HCT116 (cell line): ENCODE measurements at regions not wholly inside any gene's neighbourhood (a gene's known extent, or its start where the extent isn't known, plus 50 kb on each side); places are given as distances from the start of the nearest gene placed in this dataset.

Source experiments
- ATAC-seq: fragments of 200-7000 bp; cut with Tn5 transposase; 2 replicates; pipeline ENCODE4 v1.9.1; 2020; ENCODE audit warnings: mild to moderate bottlenecking, moderate library complexity
- BruUV-seq: library from RNA; stranded (reverse); fragments of 400-500 nt; replicated peaks from 2 replicates; lab custom pipeline; 2021; lab: Mats Ljungman, UMichigan
- CTCF ChIA-PET: fragments of 300-600 bp; sonication (Branson Sonifier 250); formaldehyde crosslinking; loops from one replicate; lab custom pipeline; 2021; ENCODE audit warnings: antibody characterized with exemption; lab: Charles Lee
- POLR2A ChIA-PET: fragments of 300-600, 350-600 bp; sonication (Branson Sonifier 250); formaldehyde crosslinking; loops from one replicate; lab custom pipeline; 2021; ENCODE audit warnings: antibody characterized with exemption; lab: Charles Lee
- RAD21 ChIA-PET, 2 experiments: fragments of 300-600 bp; sonication (Branson Sonifier 250); formaldehyde crosslinking; loops; one replicate each; lab custom pipeline; 2023; ENCODE audit warnings: low total read pairs in 2 of 2; ENCODE audit not compliant: uncharacterized antibody in 2 of 2, unreplicated experiment in 2 of 2, low non-redundant PET in 1 of 2; lab: Charles Lee
- DNase-seq: peaks from one replicate; pipeline ENCODE4 v3.0.0-alpha.2; 2010; ENCODE audit warnings: low read depth, low spot score
- H2AFZ ChIP-seq: fragments of 200-600 bp; shearing (Covaris generic), sonication (generic); 2 replicates; pipeline ENCODE4 v1.6.1; 2017; ENCODE audit warnings: low read depth, mixed run types, mixed read lengths, antibody characterized with exemption, low read length; ENCODE audit not compliant: poor library complexity, severe bottlenecking
- H3K27ac ChIP-seq: 2 replicates; pipeline ENCODE4 v1.5.1; 2012; ENCODE audit warnings: low read depth, low read length
- H3K27me3 ChIP-seq: fragments of 200-600 bp; sonication (generic); 2 replicates; pipeline ENCODE4 v1.6.1; 2016; ENCODE audit warnings: mixed run types, low read length, mixed read lengths; ENCODE audit not compliant: insufficient read depth
- H3K36me3 ChIP-seq, 2 experiments: fragments of 200-500 bp in 1 of 2; fragments of 200-600 bp in 1 of 2; sonication (Bioruptor generic) in 1 of 2; sonication (generic) in 1 of 2; 2 replicates each; pipeline versions ENCODE4 v1.5.1 to v1.6.1; 2014 to 2016; ENCODE audit warnings: low read length in 2 of 2, inconsistent platforms in 1 of 2, mixed read lengths in 1 of 2, mixed run types in 1 of 2; ENCODE audit not compliant: insufficient read depth in 2 of 2, control insufficient read depth in 1 of 2
- H3K4me1 ChIP-seq, 2 experiments: fragments of 200-600 bp in 1 of 2; sonication (generic) in 1 of 2; 2 replicates each; pipeline versions ENCODE4 v1.5.1 to v1.6.1; 2012 to 2017; ENCODE audit warnings: low read length in 2 of 2, inconsistent platforms in 1 of 2, mild to moderate bottlenecking in 1 of 2, mixed read lengths in 1 of 2, mixed run types in 1 of 2, moderate library complexity in 1 of 2; ENCODE audit not compliant: insufficient read depth in 2 of 2, control insufficient read depth in 1 of 2
- H3K4me2 ChIP-seq: fragments of 200-600 bp; sonication (generic); 2 replicates; pipeline ENCODE4 v1.6.1; 2017; ENCODE audit warnings: mixed run types, low read length, mixed read lengths
- H3K4me3 ChIP-seq, 2 experiments: fragments of 200-600 bp in 1 of 2; sonication (generic) in 1 of 2; replicated peaks in 1 of 2; 2 replicates each; pipeline ENCODE4 v1.5.1; 2011 to 2016; ENCODE audit warnings: low read length in 2 of 2, control low read depth in 1 of 2, low read depth in 1 of 2, mild to moderate bottlenecking in 1 of 2, mixed read lengths in 1 of 2, mixed run types in 1 of 2
- H3K79me2 ChIP-seq: fragments of 200-600 bp; sonication (generic); 2 replicates; pipeline ENCODE4 v1.6.1; 2017; ENCODE audit warnings: mild to moderate bottlenecking, mixed run types, low read length, moderate library complexity, mixed read lengths; ENCODE audit not compliant: insufficient read depth
- H3K9ac ChIP-seq: fragments of 200-600 bp; sonication (generic); 2 replicates; pipeline ENCODE4 v1.6.1; 2016; ENCODE audit warnings: low read length, mixed read lengths
- H3K9me2 ChIP-seq: fragments of 200-600 bp; sonication (generic), shearing (Covaris generic); 2 replicates; pipeline ENCODE4 v1.6.1; 2017; ENCODE audit warnings: mixed run types, mild to moderate bottlenecking, moderate library complexity; ENCODE audit not compliant: insufficient read depth
- H3K9me3 ChIP-seq, 2 experiments: fragments of 200-500 bp in 1 of 2; fragments of 200-600 bp in 1 of 2; sonication (Bioruptor generic) in 1 of 2; sonication (generic) in 1 of 2; 2 replicates each; pipeline ENCODE4 v1.6.1; 2014 to 2017; ENCODE audit warnings: low read length in 2 of 2, mixed read lengths in 2 of 2, inconsistent platforms in 1 of 2, low read depth in 1 of 2, mild to moderate bottlenecking in 1 of 2, mixed run types in 1 of 2, moderate library complexity in 1 of 2; ENCODE audit not compliant: control insufficient read depth in 1 of 2, insufficient read depth in 1 of 2
- H4K20me1 ChIP-seq: fragments of 200-600 bp; sonication (generic), shearing (Covaris generic); 2 replicates; pipeline ENCODE4 v1.6.1; 2017; ENCODE audit warnings: mixed run types, mild to moderate bottlenecking, moderate library complexity; ENCODE audit not compliant: insufficient read depth
- ATF3 ChIP-seq: IDR thresholded peaks from 2 replicates; pipeline ENCODE4 v1.6.1; 2012
- CBX3 ChIP-seq: IDR thresholded peaks from 2 replicates; pipeline ENCODE4 v1.6.1; 2012; ENCODE audit warnings: low read depth
- CEBPB ChIP-seq: IDR thresholded peaks from 2 replicates; pipeline ENCODE4 v1.6.1; 2012; ENCODE audit warnings: low read depth
- CTCF ChIP-seq, 3 experiments: fragments of 200-600 bp in 1 of 3; sonication (generic) in 1 of 3; IDR thresholded peaks in 2 of 3; conservative IDR thresholded peaks in 1 of 3; 2 replicates each; pipeline ENCODE4 v1.5.1; 2012 to 2017; ENCODE audit warnings: low read depth in 2 of 3, low read length in 2 of 3, antibody characterized with exemption in 1 of 3, borderline replicate concordance in 1 of 3, control low read depth in 1 of 3, mild to moderate bottlenecking in 1 of 3, mixed read lengths in 1 of 3, mixed run types in 1 of 3, moderate library complexity in 1 of 3; ENCODE audit not compliant: insufficient read depth in 1 of 3
- EGR1 ChIP-seq: IDR thresholded peaks from 2 replicates; pipeline ENCODE4 v1.6.1; 2012; ENCODE audit warnings: low read depth
- ELF1 ChIP-seq: IDR thresholded peaks from 2 replicates; pipeline ENCODE4 v1.6.1; 2012; ENCODE audit warnings: low read depth, borderline replicate concordance
- EZH2 ChIP-seq: fragments of 200-600 bp; sonication (generic); IDR thresholded peaks from 2 replicates; pipeline ENCODE4 v1.6.1; 2017; ENCODE audit warnings: antibody characterized with exemption, mixed run types
- JUND ChIP-seq: IDR thresholded peaks from 2 replicates; pipeline ENCODE4 v1.6.1; 2012
- MAX ChIP-seq: IDR thresholded peaks from 2 replicates; pipeline ENCODE4 v1.6.1; 2012
- POLR2A ChIP-seq: IDR thresholded peaks from 2 replicates; pipeline ENCODE4 v1.7.0; 2011; ENCODE audit warnings: borderline replicate concordance; ENCODE audit not compliant: insufficient read depth, insufficient read length; ENCODE audit errors: extremely low read depth
- POLR2AphosphoS5 ChIP-seq: IDR thresholded peaks from 2 replicates; pipeline ENCODE4 v1.6.1; 2011; ENCODE audit warnings: mild to moderate bottlenecking, low read depth, low read length, moderate library complexity
- RAD21 ChIP-seq: IDR thresholded peaks from 2 replicates; pipeline ENCODE4 v1.6.1; 2012; ENCODE audit warnings: low read depth, mild to moderate bottlenecking
- REST ChIP-seq: IDR thresholded peaks from 2 replicates; pipeline ENCODE4 v1.6.1; 2012; ENCODE audit warnings: low read depth
- SP1 ChIP-seq: IDR thresholded peaks from 2 replicates; pipeline ENCODE4 v1.6.1; 2012; ENCODE audit warnings: low read depth
- SRF ChIP-seq: IDR thresholded peaks from 2 replicates; pipeline ENCODE4 v1.6.1; 2012; ENCODE audit warnings: low read depth
- TCF7L2 ChIP-seq: IDR thresholded peaks from 2 replicates; pipeline ENCODE4 v1.7.0; 2011; ENCODE audit warnings: borderline replicate concordance, inconsistent platforms; ENCODE audit not compliant: insufficient read depth, insufficient read length; ENCODE audit errors: extremely low read depth
- YY1 ChIP-seq: IDR thresholded peaks from 2 replicates; pipeline ENCODE4 v1.6.1; 2011; ENCODE audit warnings: low read length, low read depth, moderate library complexity, mild to moderate bottlenecking; ENCODE audit not compliant: insufficient replicate concordance; ENCODE audit errors: extremely low read depth
- ZBTB33 ChIP-seq: IDR thresholded peaks from 2 replicates; pipeline ENCODE4 v1.6.1; 2011; ENCODE audit warnings: mild to moderate bottlenecking, low read length, moderate library complexity; ENCODE audit not compliant: insufficient replicate concordance; ENCODE audit errors: extremely low read depth
- ZFX ChIP-seq: fragments of 450-650 bp; IDR thresholded peaks from 2 replicates; pipeline ENCODE4 v1.6.1; 2017
- ZNF274 ChIP-seq: fragments of 200-500 bp; sonication (Bioruptor generic); IDR thresholded peaks from 2 replicates; pipeline ENCODE4 v1.6.1; 2014; ENCODE audit warnings: mild to moderate bottlenecking, low read depth, low read length, inconsistent platforms
- intact Hi-C: fragments of 100-400 bp; cut with micrococcal nuclease; formaldehyde crosslinking; loops from 2 replicates; pipeline ENCODE4 v1.10.0; 2022

- Histone ChIP-seq H3K36me3 (no peaks in the 10 kb centered on the region), H3K9me3 (no peaks in the 10 kb centered on the region), H3K9ac (no peak overlapping the region), H2AFZ (no peak overlapping the region), H3K4me3 (no peak overlapping the region), H3K4me1 (no peaks in the 10 kb centered on the region), H3K27ac (no peak overlapping the region), H3K4me2 (no peak overlapping the region), H3K9me2 (no peaks in the 10 kb centered on the region), H3K79me2 (no peaks in the 10 kb centered on the region), H3K27me3 (no peaks in the 10 kb centered on the region), H4K20me1 (no peaks in the 10 kb centered on the region)
- no peak for DNase-seq
- ATAC-seq, result no peak
- ChIA-PET CTCF (no interaction called here), POLR2A (no interaction called here), RAD21 (no interaction called here)
- intact Hi-C loops, result no loop called here
- no TSS peak for BruUV-seq
- no peak for TF ChIP-seq TCF7L2
- no peak for TF ChIP-seq EGR1
- TF ChIP-seq ATF3, result no peak
- no peak for TF ChIP-seq RAD21
- TF ChIP-seq CEBPB, result no peak
- no peak for TF ChIP-seq POLR2A
- TF ChIP-seq ZNF274, result no peak
- TF ChIP-seq POLR2AphosphoS5, result no peak
- no peak for TF ChIP-seq SRF
- no peak for TF ChIP-seq EZH2
- no peak for TF ChIP-seq CBX3
- no peak for TF ChIP-seq ELF1
- TF ChIP-seq ZFX, result no peak
- TF ChIP-seq REST, result no peak
- no peak for TF ChIP-seq MAX
- TF ChIP-seq SP1, result no peak
- no peak for TF ChIP-seq JUND
- TF ChIP-seq YY1, result no peak
- no peak for TF ChIP-seq CTCF (IDR thresholded peaks at IDR 0.05 in 2 of 3, conservative IDR thresholded peaks at IDR 0.05 in 1 of 3; ENCODE audit: borderline replicate concordance in 1 of 3, insufficient read depth in 1 of 3, low read depth in 2 of 3, low read length in 2 of 3)
- TF ChIP-seq ZBTB33, result no peak
Measured at GRCh38 chr9:73689051-73689870, 537.6 kb downstream of the ANXA1 start.
